Kidney (tissue), 13 donors: ENCODE measurements at regions not wholly inside any gene's neighbourhood (a gene's known extent, or its start where the extent isn't known, plus 50 kb on each side); places are given as distances from the start of the nearest gene placed in this dataset.

Experiments
- DNase-seq, 5 donors: peaks; one replicate each; pipeline ENCODE4 v3.0.0-alpha.2; 2013 to 2020
- FAIRE-seq: peaks from 2 replicates; lab custom pipeline; 2012; peaks lifted over from hg19 to GRCh38; lab: Jason Lieb, UNC
- H3K27ac ChIP-seq, 2 donors: one replicate each; pipeline ENCODE4 v1.7.0; 2013; ENCODE audit warnings: low read depth in 2 of 2, low read length in 2 of 2, inconsistent platforms in 1 of 2
- H3K27me3 ChIP-seq: one replicate; pipeline ENCODE4 v1.7.1; 2013; ENCODE audit warnings: low read length, inconsistent platforms; ENCODE audit not compliant: control insufficient read depth, insufficient read depth
- H3K36me3 ChIP-seq, 3 donors: one replicate each; pipeline versions ENCODE4 v1.7.0 to v1.7.1; 2013; ENCODE audit warnings: low read length in 3 of 3, control low read depth in 1 of 3, inconsistent platforms in 1 of 3; ENCODE audit not compliant: insufficient read depth in 3 of 3, control insufficient read depth in 2 of 3
- H3K4me1 ChIP-seq, 3 donors: one replicate each; pipeline versions ENCODE4 v1.7.0 to v1.7.1; 2013; ENCODE audit warnings: low read length in 3 of 3, inconsistent platforms in 1 of 3, low read depth in 1 of 3; ENCODE audit not compliant: control insufficient read depth in 2 of 3, insufficient read depth in 2 of 3
- H3K4me3 ChIP-seq, 3 donors: one replicate each; pipeline versions ENCODE4 v1.7.0 to v1.8.1; 2013; ENCODE audit warnings: low read length in 3 of 3, control low read depth in 1 of 3, inconsistent platforms in 1 of 3
- H3K9ac ChIP-seq, 3 donors: one replicate each; pipeline versions ENCODE4 v1.7.0 to v1.7.1; 2013; ENCODE audit warnings: low read length in 3 of 3, control low read depth in 1 of 3, inconsistent platforms in 1 of 3
- H3K9me3 ChIP-seq, 3 donors: one replicate each; pipeline versions ENCODE4 v1.7.0 to v1.7.1; 2013; ENCODE audit warnings: low read length in 3 of 3, control low read depth in 1 of 3, inconsistent platforms in 1 of 3; ENCODE audit not compliant: control insufficient read depth in 2 of 3, insufficient read depth in 1 of 3
- intact Hi-C: fragments of 100-400 bp; cut with DNase I; formaldehyde crosslinking; loops from one replicate; pipeline ENCODE4 v1.11.1; 2022
- TF ChIP-seq, protein P1 (sequence below): IDR thresholded peaks from 3 replicates; pipeline ENCODE4 v1.5.1; 2012; ENCODE audit warnings: mild to moderate bottlenecking, moderate library complexity, borderline replicate concordance; ENCODE audit not compliant: insufficient read depth; ENCODE audit errors: extremely low read depth
- donor health status: control.
- donor health status: control.
- donor health status: control.
- donor health status: control.
- donor health status: control.
- donor health status: DM: yes; HTN: yes; CAD: no.
- donor health status: Normal renal cell carcinoma (clear cell type).

GRCh38 chr6:92072387-92072786 is 1347.0 kb downstream of the EPHA7 start:
- H3K36me3 ChIP-seq: no peaks in the 10 kb centered on the region
- no peak for DNase-seq
- no peak overlapping the region for H3K27ac ChIP-seq
- H3K4me3 ChIP-seq: no peak overlapping the region
- no peaks in the 10 kb centered on the region for H3K9me3 ChIP-seq
- no peak for FAIRE-seq
- H3K9ac ChIP-seq: no peak overlapping the region
- H3K4me1 ChIP-seq: no peaks in the 10 kb centered on the region
- H3K27me3 ChIP-seq: no peaks in the 10 kb centered on the region
- intact Hi-C loops: no loop called here
- TF ChIP-seq, protein P1, sequence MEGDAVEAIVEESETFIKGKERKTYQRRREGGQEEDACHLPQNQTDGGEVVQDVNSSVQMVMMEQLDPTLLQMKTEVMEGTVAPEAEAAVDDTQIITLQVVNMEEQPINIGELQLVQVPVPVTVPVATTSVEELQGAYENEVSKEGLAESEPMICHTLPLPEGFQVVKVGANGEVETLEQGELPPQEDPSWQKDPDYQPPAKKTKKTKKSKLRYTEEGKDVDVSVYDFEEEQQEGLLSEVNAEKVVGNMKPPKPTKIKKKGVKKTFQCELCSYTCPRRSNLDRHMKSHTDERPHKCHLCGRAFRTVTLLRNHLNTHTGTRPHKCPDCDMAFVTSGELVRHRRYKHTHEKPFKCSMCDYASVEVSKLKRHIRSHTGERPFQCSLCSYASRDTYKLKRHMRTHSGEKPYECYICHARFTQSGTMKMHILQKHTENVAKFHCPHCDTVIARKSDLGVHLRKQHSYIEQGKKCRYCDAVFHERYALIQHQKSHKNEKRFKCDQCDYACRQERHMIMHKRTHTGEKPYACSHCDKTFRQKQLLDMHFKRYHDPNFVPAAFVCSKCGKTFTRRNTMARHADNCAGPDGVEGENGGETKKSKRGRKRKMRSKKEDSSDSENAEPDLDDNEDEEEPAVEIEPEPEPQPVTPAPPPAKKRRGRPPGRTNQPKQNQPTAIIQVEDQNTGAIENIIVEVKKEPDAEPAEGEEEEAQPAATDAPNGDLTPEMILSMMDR: no peak

- Histone ChIP-seq H3K4me1 (no peaks in the 10 kb centered on the region), H3K4me3 (no peak overlapping the region), H3K9me3 (no peaks in the 10 kb centered on the region), H3K27me3 (no peaks in the 10 kb centered on the region), H3K9ac (no peak overlapping the region), H3K27ac (no peak overlapping the region), H3K36me3 (no peaks in the 10 kb centered on the region)
- FAIRE-seq (no peak), DNase-seq (no peak)
- intact Hi-C loops: no loop called here
- TF ChIP-seq, protein P1: no peak
Measured at GRCh38 chr6:92069781-92070180, 1349.6 kb downstream of the EPHA7 start.

GRCh38 chr6:92052513-92052912 is 1366.8 kb downstream of the EPHA7 start:
- H3K9ac ChIP-seq: no peak overlapping the region
- H3K4me3 ChIP-seq: no peak overlapping the region
- intact Hi-C loops: no loop called here
- peaks cover 0 to 2% (median 0%) of the 10 kb centered on the region in 3 donors for H3K4me1 ChIP-seq
- H3K27ac ChIP-seq: no peak overlapping the region
- DNase-seq (no peak), FAIRE-seq (no peak)
- TF ChIP-seq, protein P1: no peak
- H3K9me3 ChIP-seq: no peaks in the 10 kb centered on the region
- H3K27me3 ChIP-seq: no peaks in the 10 kb centered on the region
- H3K36me3 ChIP-seq: no peaks in the 10 kb centered on the region

- FAIRE-seq (no peak), DNase-seq (no peak)
- Histone ChIP-seq H3K36me3 (no peaks in the 10 kb centered on the region), H3K27ac (no peak overlapping the region), H3K9me3 (no peaks in the 10 kb centered on the region), H3K9ac (no peak overlapping the region), H3K4me1 (peaks cover 0 to 2% (median 0%) of the 10 kb centered on the region in 3 donors), H3K4me3 (no peak overlapping the region), H3K27me3 (no peaks in the 10 kb centered on the region)
- intact Hi-C loops: no loop called here
- TF ChIP-seq, protein P1: no peak
Measured at GRCh38 chr6:92050216-92050615, 1369.1 kb downstream of the EPHA7 start.
